Activated CD4-positive, alpha-beta T cell treated with anti-CD3 and anti-CD28 coated beads, Interleukin-2, amount 10 ng/mL, durations not matched to agents 24 days and 14 days (primary cell): ENCODE measurements at regions not wholly inside any gene's neighbourhood (a gene's known extent, or its start where the extent isn't known, plus 50 kb on each side); places are given as distances from the start of the nearest gene placed in this dataset.
"Not testable (repeated sequence)": the region's sequence is repeated elsewhere in the genome, so short reads cannot be mapped to it uniquely, and the experiment has no call there.

ENCODE experiments used
- DNase-seq: peaks from one replicate; pipeline ENCODE4 v3.0.0; 2022
- H3K27ac Mint-ChIP-seq: one replicate; pipeline ENCODE4 v1.8.0; 2022; ENCODE audit warnings: mild to moderate bottlenecking, mixed read lengths
- H3K27me3 Mint-ChIP-seq: one replicate; pipeline ENCODE4 v1.8.0; 2022; ENCODE audit warnings: mixed read lengths
- H3K36me3 Mint-ChIP-seq: one replicate; pipeline ENCODE4 v1.8.0; 2022; ENCODE audit warnings: low read depth, mild to moderate bottlenecking, mixed read lengths
- H3K4me1 Mint-ChIP-seq: one replicate; pipeline ENCODE4 v1.8.0; 2021; ENCODE audit warnings: mixed read lengths
- H3K4me3 Mint-ChIP-seq: one replicate; pipeline ENCODE4 v1.8.0; 2022; ENCODE audit warnings: mild to moderate bottlenecking, moderate library complexity, mixed read lengths
- H3K9me3 Mint-ChIP-seq: one replicate; pipeline ENCODE4 v1.8.0; 2021; ENCODE audit warnings: mixed read lengths
- intact Hi-C: fragments of 100-400 bp; cut with micrococcal nuclease; formaldehyde crosslinking; loops from one replicate; pipeline ENCODE4 v1.15.1; 2023

DNA sequence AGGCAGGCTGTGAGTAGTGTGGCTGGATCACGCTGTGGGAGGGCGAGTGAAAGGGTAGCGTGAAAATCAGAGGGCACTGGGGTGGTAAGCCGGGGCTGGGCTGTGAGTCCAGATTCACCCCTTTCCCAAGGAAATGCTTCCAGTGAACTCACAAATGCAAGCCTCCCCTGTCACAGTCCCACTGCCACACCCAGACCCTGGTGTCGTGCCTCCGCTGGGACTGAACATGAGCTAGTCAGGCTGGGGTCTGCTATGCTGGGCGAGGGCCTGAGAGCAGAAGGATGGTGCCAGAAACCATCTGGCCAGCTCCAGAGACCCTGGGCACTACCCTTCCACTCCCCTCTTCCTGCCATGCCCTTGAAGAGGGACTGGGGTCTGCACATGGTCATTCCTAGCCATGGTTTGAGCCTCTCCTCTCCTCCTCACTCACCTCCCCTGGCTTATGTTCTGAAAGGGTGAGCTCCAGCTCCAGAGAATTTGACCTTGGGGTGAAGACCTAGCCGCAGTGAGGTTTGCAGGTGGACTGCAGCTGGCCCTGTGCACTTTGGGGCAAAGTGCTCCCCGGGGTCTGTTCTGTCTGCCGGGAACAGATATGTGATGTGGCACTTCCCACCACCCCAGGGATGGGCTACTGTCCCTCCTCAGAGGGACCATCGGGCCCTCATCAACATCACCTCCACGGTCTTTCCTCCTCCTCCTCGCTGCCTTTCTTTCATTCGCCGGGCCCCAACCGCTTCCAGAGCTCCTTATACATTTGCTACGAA lies 365.6 kb downstream of the RPS6KC1 start:
- no peak for DNase-seq
- Mint-ChIP-seq H3K27ac (no peak overlapping the region), H3K36me3 (no peaks in the 10 kb centered on the region), H3K4me3 (no peak overlapping the region), H3K9me3 (no peaks in the 10 kb centered on the region), H3K27me3 (no peaks in the 10 kb centered on the region), H3K4me1 (no peaks in the 10 kb centered on the region)
- intact Hi-C loops, result no loop called here

DNA sequence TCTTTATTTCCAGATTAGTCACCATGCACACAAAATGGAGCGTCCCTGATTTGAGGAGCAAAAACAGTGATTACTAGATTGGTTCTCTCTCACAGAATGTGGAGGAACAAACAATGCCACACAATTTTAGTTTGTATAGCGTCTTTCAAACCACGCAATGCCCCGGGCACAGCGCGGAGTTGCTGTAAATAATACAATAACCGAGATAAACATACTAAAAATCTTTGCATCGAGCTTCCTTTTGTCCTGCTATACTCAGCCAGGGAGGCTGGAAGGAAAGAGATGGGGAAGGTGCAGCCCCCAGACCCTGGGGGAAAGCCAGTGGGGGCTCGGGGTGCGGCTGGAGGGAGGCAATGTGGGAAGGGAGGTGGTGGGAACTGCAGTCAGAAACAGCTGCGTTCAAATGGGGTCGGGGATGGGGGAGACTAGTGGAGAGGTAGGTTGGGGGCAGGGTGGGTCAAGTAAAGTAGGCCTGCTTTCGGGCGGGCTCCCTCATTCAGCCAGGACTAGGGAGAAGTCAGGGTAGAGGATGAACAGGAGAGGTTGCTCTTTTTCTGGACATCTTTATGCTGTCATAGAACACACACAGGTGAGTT lies 366.3 kb downstream of the RPS6KC1 start:
- Mint-ChIP-seq H3K4me3 (no peak overlapping the region), H3K4me1 (no peaks in the 10 kb centered on the region), H3K9me3 (no peaks in the 10 kb centered on the region), H3K36me3 (no peaks in the 10 kb centered on the region), H3K27ac (no peak overlapping the region), H3K27me3 (no peaks in the 10 kb centered on the region)
- intact Hi-C loops, result no loop called here
- no peak for DNase-seq

DNA sequence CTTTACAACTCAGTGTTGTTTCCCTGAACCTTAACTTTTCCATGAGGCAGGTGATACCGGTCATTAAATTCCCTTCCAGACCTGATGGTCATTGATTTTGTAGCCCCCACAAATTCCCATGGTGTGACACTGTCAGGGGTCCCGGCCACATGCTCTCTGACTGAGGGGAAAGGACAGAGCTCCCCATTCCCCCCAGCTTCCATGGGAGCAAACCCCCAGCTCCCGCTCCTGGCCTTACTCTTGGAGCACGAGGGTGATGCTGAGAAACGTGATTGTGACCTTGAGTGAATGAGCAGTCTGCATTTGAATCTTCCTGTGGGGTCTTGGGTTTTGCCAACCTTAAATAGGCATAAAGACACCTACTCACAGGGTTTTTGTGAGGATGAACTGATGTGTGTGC lies 366.8 kb downstream of the RPS6KC1 start:
- intact Hi-C loops, result no loop called here
- Mint-ChIP-seq H3K9me3 (no peaks in the 10 kb centered on the region), H3K27me3 (no peaks in the 10 kb centered on the region), H3K4me3 (no peak overlapping the region), H3K36me3 (no peaks in the 10 kb centered on the region), H3K27ac (no peak overlapping the region), H3K4me1 (no peaks in the 10 kb centered on the region)
- no peak for DNase-seq

DNA sequence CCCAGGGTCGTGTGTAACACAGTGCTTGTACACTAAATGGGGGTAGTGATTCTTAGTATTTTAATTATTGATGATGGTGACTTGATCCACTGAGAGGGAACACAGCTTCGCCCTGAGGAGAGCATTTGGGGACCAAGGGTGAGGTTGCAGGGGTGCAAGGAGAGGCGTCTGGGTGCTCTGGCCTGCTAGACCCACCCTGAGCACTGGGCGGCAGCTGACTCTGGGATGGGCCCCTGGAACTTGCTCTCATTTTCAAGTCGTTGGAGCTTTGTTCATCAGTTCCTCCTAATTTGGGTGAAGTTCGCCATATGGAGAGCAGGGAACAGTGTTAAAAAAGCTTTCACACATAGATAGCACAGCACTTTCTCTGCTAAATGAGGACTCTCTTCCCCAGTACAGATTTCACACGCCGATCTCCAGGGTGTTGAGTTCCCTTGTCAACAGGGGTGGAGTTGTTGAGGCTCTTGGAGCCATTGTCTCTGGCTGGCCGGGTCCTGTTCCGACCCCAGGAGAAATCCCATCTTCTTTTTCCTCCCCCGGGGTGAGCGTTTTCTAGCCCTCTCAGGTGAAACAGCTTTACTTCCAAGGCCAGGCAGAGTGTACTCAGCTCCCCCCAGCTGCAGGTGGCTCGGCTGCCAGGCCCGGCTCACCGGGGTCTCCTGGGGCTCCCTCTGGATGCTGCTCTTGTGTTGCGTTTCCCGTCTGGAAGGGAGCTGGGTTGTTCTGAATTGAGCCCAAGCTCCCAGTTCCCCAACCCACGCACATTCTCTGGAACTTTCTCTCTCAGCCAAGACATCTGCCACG lies 367.4 kb downstream of the RPS6KC1 start:
- Mint-ChIP-seq H3K9me3 (no peaks in the 10 kb centered on the region), H3K27me3 (no peaks in the 10 kb centered on the region), H3K4me1 (no peaks in the 10 kb centered on the region), H3K4me3 (no peak overlapping the region), H3K27ac (no peak overlapping the region), H3K36me3 (no peaks in the 10 kb centered on the region)
- intact Hi-C loops, result no loop called here
- no peak for DNase-seq

DNA sequence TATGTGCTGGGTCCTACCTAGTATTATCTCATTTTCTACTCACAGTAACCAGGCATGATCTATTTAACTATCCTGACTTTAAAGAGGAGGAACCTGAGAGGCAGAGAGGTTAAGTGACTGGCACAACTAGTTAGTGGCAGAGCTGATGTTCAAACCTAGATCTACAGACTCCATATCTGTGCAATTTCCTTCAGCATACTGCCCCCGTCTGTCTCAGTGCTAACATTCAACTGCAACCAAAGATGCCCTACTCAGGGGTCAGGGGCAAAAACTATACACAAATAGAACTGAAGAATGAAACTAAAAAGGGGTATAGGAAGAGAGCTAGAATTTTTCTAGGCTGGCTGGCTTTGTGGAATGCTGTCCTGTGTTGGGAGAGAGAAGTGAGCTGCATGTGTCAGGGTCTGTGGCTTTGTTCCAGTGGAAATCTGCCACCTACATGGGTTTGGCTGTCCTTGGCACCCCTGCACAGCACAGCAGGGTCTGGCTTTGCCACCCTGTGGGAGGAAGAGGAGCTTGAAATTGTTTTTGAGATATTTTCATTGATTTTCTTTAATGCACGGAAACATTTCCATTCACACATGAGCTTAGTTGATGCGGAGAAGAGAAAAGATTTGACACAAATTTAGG lies 368.5 kb downstream of the RPS6KC1 start:
- intact Hi-C loops, result no loop called here
- DNase-seq, result no peak
- Mint-ChIP-seq H3K27ac (no peak overlapping the region), H3K27me3 (no peaks in the 10 kb centered on the region), H3K36me3 (no peaks in the 10 kb centered on the region), H3K4me3 (no peak overlapping the region), H3K9me3 (no peaks in the 10 kb centered on the region), H3K4me1 (no peaks in the 10 kb centered on the region)

DNA sequence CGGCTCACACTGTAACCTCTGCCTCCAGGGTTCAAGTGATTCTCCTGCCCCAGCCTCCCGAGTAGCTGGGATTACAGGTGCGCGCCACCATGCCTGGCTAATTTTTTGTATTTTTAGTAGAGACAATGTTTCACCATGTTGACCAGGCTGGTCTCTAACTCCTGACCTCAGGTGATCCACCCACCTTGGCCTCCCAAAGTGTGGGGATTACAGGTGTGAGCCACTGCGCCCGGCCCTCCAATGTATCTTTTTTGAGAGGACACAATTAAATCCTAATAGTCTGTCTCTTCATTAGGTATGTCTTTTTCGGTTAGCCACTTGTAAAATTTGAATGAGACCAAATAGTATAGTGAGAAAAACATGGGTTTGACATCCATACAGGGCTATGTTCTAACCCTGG lies 370.1 kb downstream of the RPS6KC1 start:
- intact Hi-C loops, H3K4me3 Mint-ChIP-seq, DNase-seq, H3K27me3 Mint-ChIP-seq, H3K4me1 Mint-ChIP-seq, H3K36me3 Mint-ChIP-seq, H3K27ac Mint-ChIP-seq, H3K9me3 Mint-ChIP-seq: not testable (repeated sequence)

DNA sequence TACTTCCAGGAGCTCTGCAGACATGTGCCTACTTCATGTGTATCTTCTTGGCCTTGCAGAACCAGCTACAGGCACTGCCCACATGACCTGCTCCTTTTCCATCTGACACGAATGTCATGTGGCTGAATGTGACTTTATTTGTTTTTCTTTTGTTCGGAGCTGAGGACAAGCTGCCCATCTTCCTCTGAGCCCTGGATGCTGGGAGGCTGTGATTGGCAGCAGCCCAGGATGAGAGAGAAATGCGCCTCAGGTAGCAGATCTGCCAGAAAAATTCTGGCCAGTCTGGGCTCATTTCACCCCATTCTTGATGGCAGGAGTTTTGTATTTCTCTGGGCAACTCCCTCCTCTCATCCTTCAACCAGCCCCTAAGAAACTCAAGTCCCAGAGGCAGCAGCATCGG lies 372.0 kb downstream of the RPS6KC1 start:
- H3K36me3 Mint-ChIP-seq, result no peaks in the 10 kb centered on the region
- no peaks in the 10 kb centered on the region for H3K27me3 Mint-ChIP-seq
- H3K27ac Mint-ChIP-seq, result no peak overlapping the region
- no peaks in the 10 kb centered on the region for H3K9me3 Mint-ChIP-seq
- no peak overlapping the region for H3K4me3 Mint-ChIP-seq
- intact Hi-C loops, result no loop called here
- no peaks in the 10 kb centered on the region for H3K4me1 Mint-ChIP-seq
- no peak for DNase-seq

DNA sequence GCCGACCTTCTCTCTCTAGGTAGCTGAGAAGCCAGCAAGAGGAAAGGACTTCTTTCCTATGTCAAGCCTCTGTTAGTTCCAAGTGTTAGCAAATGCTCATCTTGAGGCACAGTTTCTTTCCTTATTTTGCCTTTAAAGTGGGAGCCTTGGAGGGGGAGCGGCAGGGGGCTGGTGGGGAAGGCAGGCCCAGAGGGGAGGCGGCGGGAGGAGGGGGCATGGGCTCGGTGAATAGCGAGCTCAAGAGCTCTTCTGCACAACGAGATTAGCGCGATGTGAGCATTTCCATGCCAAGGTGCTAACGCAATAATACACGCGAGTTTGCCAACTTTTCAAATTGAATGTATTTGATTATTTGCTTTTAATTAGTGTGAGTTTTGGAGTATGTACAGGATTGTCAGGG lies 372.6 kb downstream of the RPS6KC1 start:
- H3K4me3 Mint-ChIP-seq, result no peak overlapping the region
- H3K4me1 Mint-ChIP-seq, result no peaks in the 10 kb centered on the region
- DNase-seq, result no peak
- no peak overlapping the region for H3K27ac Mint-ChIP-seq
- intact Hi-C loops, result no loop called here
- H3K36me3 Mint-ChIP-seq, result no peaks in the 10 kb centered on the region
- no peaks in the 10 kb centered on the region for H3K9me3 Mint-ChIP-seq
- no peaks in the 10 kb centered on the region for H3K27me3 Mint-ChIP-seq

DNA sequence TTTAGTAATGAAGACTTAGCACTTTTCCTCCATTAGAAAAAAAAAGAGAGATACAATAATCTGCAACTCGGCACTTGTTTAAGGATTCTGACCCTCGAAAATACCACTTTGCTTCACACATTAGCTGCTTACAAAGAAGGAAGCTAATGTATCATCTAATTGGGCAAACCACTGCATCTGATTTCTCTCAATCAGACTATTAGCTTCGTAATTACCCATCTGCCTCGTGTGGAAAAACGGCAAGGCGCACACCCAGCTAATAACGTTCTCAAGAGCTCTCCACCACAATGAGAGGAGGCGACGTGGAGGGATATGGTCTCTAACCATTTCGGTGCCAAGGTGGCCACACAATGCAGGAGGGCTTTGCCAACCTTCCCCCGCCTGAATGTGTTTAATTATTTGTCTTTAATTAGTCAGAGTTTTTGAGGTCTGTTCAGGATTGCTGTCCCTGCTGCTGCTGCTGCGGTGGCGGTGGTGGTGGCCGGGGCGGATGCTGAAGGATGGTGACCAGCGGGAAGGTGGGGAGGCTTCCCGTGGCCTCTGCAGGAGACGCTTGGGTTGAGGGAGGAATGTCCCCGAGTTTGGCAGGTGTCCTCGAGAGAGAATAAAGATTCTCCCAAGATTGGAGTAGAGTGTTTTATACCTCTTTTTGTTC lies 374.5 kb downstream of the RPS6KC1 start:
- H3K4me3 Mint-ChIP-seq, result no peak overlapping the region
- no peak overlapping the region for H3K27ac Mint-ChIP-seq
- intact Hi-C loops, result no loop called here
- H3K4me1 Mint-ChIP-seq, result no peaks in the 10 kb centered on the region
- no peaks in the 10 kb centered on the region for H3K36me3 Mint-ChIP-seq
- H3K9me3 Mint-ChIP-seq, result no peaks in the 10 kb centered on the region
- no peaks in the 10 kb centered on the region for H3K27me3 Mint-ChIP-seq
- DNase-seq, result no peak

DNA sequence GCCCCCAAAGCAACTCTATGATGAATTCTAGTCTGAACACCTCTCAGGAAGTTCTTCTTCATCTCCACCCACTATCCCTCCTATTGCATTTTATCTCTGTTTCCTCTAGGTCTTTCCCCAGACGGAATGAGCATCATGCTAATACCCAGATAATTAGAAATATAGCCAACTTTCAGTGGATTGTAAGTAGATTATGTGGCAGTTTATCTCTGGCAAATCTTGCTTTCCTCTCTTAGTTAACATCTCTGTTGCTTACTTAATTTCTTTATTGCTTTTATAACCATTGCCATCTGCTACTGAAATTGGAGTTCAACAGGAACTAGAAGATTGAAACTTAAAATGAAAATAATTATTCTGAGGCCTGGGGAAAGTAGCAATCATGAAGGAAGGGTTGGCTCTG lies 378.6 kb downstream of the RPS6KC1 start:
- Mint-ChIP-seq H3K27ac (no peak overlapping the region), H3K4me3 (no peak overlapping the region), H3K9me3 (no peaks in the 10 kb centered on the region), H3K27me3 (peaks cover 8% of the 10 kb centered on the region), H3K36me3 (no peaks in the 10 kb centered on the region), H3K4me1 (no peaks in the 10 kb centered on the region)
- intact Hi-C loops, result no loop called here
- no peak for DNase-seq

DNA sequence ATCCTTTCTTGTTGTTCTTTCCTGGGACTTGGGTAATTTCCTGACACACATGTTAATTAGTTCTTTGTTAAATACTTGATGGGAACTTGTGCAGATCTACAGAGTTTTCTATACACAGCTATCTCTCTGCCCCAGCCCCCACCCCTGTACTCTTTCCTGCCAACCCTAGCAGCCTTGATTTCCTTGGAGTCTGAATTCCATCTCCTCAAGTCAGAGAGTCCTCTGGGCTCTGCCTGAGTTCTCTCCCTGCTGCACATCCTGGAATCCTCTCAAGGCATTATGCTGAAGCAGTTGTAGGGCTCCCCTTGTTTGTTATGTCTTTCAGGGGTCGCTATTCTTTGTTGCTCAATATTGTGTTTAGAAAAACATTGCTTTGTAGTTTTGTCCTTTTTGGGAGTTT lies 384.7 kb downstream of the RPS6KC1 start:
- intact Hi-C loops, result no loop called here
- no peak for DNase-seq
- no peaks in the 10 kb centered on the region for H3K9me3 Mint-ChIP-seq
- no peak overlapping the region for H3K4me3 Mint-ChIP-seq
- no peaks in the 10 kb centered on the region for H3K36me3 Mint-ChIP-seq
- H3K4me1 Mint-ChIP-seq, result no peaks in the 10 kb centered on the region
- H3K27me3 Mint-ChIP-seq, result peaks cover 12% of the 10 kb centered on the region
- no peak overlapping the region for H3K27ac Mint-ChIP-seq

DNA sequence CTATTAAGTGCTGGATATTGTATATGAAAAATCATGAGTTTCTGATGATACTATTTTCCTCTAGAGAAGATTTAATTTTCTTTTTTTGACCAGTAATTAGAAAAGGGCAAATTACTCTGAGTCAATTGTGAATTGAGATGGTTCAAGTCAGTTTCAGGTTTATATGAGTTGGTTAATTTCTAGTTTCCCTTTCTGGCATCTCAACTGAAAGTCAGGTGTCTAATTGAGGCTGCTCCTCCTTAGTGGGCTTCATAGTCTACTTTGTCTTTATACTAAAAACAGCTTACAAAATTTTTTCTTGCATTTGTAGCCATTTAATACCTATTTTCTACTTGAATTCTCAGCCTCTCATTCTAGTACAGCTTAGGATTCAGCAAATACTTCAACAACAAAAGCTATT lies 387.3 kb downstream of the RPS6KC1 start:
- no peaks in the 10 kb centered on the region for H3K9me3 Mint-ChIP-seq
- H3K36me3 Mint-ChIP-seq, result no peaks in the 10 kb centered on the region
- no peaks in the 10 kb centered on the region for H3K4me1 Mint-ChIP-seq
- H3K4me3 Mint-ChIP-seq, result no peak overlapping the region
- no peak overlapping the region for H3K27ac Mint-ChIP-seq
- intact Hi-C loops, result no loop called here
- peaks cover 9% of the 10 kb centered on the region for H3K27me3 Mint-ChIP-seq
- no peak for DNase-seq

DNA sequence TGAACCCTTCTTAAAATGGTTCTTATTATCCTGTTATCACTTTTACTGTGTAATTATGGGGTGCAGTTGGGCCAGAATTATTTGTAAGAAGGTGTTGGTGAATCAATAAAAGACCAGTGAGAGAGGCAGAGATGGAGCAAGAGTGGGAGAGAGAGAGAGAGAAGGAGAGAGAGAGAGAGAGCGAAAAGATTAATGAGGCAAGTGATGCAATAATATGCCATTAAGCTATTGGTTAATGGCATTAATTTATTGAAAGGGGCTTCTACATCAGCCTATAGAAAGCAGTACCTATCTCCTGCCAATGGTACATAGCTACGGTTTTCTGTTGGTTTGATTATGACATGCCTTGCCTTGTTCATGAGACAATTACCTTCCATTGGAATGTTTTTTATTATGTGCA lies 388.7 kb downstream of the RPS6KC1 start:
- Mint-ChIP-seq H3K4me3 (no peak overlapping the region), H3K4me1 (no peaks in the 10 kb centered on the region), H3K27ac (no peak overlapping the region), H3K9me3 (no peaks in the 10 kb centered on the region), H3K27me3 (peaks cover 3% of the 10 kb centered on the region), H3K36me3 (no peaks in the 10 kb centered on the region)
- DNase-seq, result no peak
- intact Hi-C loops, result no loop called here

DNA sequence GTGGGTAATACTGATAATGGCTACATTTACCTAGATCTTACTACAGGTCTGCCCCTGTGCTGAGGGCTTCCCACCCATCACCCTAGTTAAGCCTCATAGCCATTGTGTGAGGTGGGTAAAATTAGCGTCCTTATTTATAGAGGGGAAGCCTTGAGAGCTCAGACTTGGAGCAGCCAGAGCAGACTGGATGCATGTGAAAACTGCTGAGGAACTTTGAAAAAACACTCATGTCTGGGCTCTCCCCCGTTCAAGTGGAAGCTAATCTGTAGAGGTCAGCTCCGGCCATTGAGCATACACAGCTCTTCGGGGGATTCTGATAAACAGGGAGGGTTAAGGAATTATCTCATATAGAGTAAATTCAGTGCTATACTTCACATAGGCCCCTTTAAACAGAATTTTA lies 389.7 kb downstream of the RPS6KC1 start:
- Mint-ChIP-seq H3K27me3 (peaks cover 2% of the 10 kb centered on the region), H3K27ac (no peak overlapping the region)

More for the DNA sequence above, 389.7 kb downstream of the RPS6KC1 start:
- DNase-seq, result no peak
- H3K4me3 Mint-ChIP-seq, result no peak overlapping the region
- no peaks in the 10 kb centered on the region for H3K4me1 Mint-ChIP-seq
- no peaks in the 10 kb centered on the region for H3K36me3 Mint-ChIP-seq
- H3K9me3 Mint-ChIP-seq, result no peaks in the 10 kb centered on the region
- intact Hi-C loops, result no loop called here
